GM23338 (cell line): ENCODE measurements at regions not wholly inside any gene's neighbourhood (a gene's known extent, or its start where the extent isn't known, plus 50 kb on each side); places are given as distances from the start of the nearest gene placed in this dataset.

Experiments used
- ATAC-seq: fragments of 200-7000 bp; cut with Tn5 transposase; 3 replicates; pipeline ENCODE4 v1.9.1; 2020
- DNase-seq: peaks from one replicate; pipeline ENCODE4 v3.0.0-alpha.2; 2015; ENCODE audit warnings: low spot score
- H2AFZ ChIP-seq: fragments of 200-600 bp; sonication (generic); 2 replicates; pipeline ENCODE4 v1.8.0; 2016; ENCODE audit warnings: antibody characterized with exemption, mild to moderate bottlenecking, moderate library complexity
- H3F3A ChIP-seq: fragments of 200-600 bp; sonication (generic); replicated peaks from 2 replicates; pipeline ENCODE4 v1.8.0; 2017; ENCODE audit warnings: antibody characterized with exemption, mixed run types, low read depth
- H3K27ac ChIP-seq: fragments of 200-600 bp; sonication (generic); 2 replicates; pipeline ENCODE4 v1.6.1; 2016; ENCODE audit warnings: low read depth
- H3K27me3 ChIP-seq: fragments of 200-600 bp; sonication (generic); 2 replicates; pipeline ENCODE4 v1.8.0; 2016; ENCODE audit warnings: mild to moderate bottlenecking, mixed run types, moderate library complexity; ENCODE audit not compliant: insufficient read depth
- H3K36me3 ChIP-seq: fragments of 200-600 bp; sonication (generic); 2 replicates; pipeline ENCODE4 v1.8.0; 2016; ENCODE audit warnings: mild to moderate bottlenecking; ENCODE audit not compliant: insufficient read depth
- H3K4me1 ChIP-seq: fragments of 200-600 bp; sonication (generic); 2 replicates; pipeline ENCODE4 v1.8.0; 2016; ENCODE audit warnings: mild to moderate bottlenecking, moderate library complexity; ENCODE audit not compliant: insufficient read depth
- H3K4me2 ChIP-seq: fragments of 200-600 bp; sonication (generic); 2 replicates; pipeline ENCODE4 v1.7.1; 2017; ENCODE audit warnings: mixed run types
- H3K4me3 ChIP-seq: fragments of 200-600 bp; sonication (generic); 2 replicates; pipeline ENCODE4 v1.6.1; 2016; ENCODE audit warnings: mixed run types
- H3K79me2 ChIP-seq: fragments of 200-600 bp; sonication (generic); replicated peaks from 2 replicates; pipeline ENCODE4 v1.8.0; 2017; ENCODE audit warnings: mild to moderate bottlenecking; ENCODE audit not compliant: insufficient read depth
- H3K9me2 ChIP-seq: fragments of 200-600 bp; sonication (generic); 2 replicates; pipeline ENCODE4 v1.8.0; 2017; ENCODE audit not compliant: insufficient read depth
- H4K20me1 ChIP-seq: fragments of 200-600 bp; sonication (generic); replicated peaks from 2 replicates; pipeline ENCODE4 v1.8.0; 2017; ENCODE audit warnings: mild to moderate bottlenecking; ENCODE audit not compliant: insufficient read depth
- H3K27ac Mint-ChIP-seq: 2 replicates; pipeline ENCODE4 v1.8.0; 2020; ENCODE audit warnings: inconsistent platforms, mild to moderate bottlenecking, moderate library complexity, mixed read lengths
- H3K27me3 Mint-ChIP-seq: 3 replicates; pipeline ENCODE4 v1.8.0; 2022; ENCODE audit warnings: low read depth, mild to moderate bottlenecking, moderate library complexity, mixed read lengths, inconsistent platforms; ENCODE audit not compliant: insufficient read depth, poor library complexity
- H3K36me3 Mint-ChIP-seq: 3 replicates; pipeline ENCODE4 v1.8.0; 2021; ENCODE audit warnings: low read depth, mild to moderate bottlenecking, inconsistent platforms, moderate library complexity, mixed read lengths
- H3K4me1 Mint-ChIP-seq: 3 replicates; pipeline ENCODE4 v1.8.0; 2020; ENCODE audit warnings: mild to moderate bottlenecking, inconsistent platforms, mixed read lengths
- H3K4me3 Mint-ChIP-seq: 3 replicates; pipeline ENCODE4 v1.8.0; 2021; ENCODE audit warnings: moderate library complexity, mild to moderate bottlenecking, inconsistent platforms, mixed read lengths
- H3K9me3 Mint-ChIP-seq: 3 replicates; pipeline ENCODE4 v1.8.0; 2020; ENCODE audit warnings: moderate library complexity, mild to moderate bottlenecking, inconsistent platforms, mixed read lengths
- EZH2 ChIP-seq: fragments of 200-600 bp; sonication (generic); IDR thresholded peaks from one replicate; pipeline ENCODE4 v1.8.0; 2017; ENCODE audit warnings: antibody characterized with exemption, mild to moderate bottlenecking, low read depth; ENCODE audit not compliant: unreplicated experiment
- POLR2AphosphoS5 ChIP-seq: IDR thresholded peaks from 2 replicates; pipeline ENCODE4 v1.6.1; 2016; ENCODE audit warnings: antibody characterized with exemption, low read depth
- ZNF331 ChIP-seq: fragments of 250-450 bp; sonication (Bioruptor Pico); IDR thresholded peaks from 2 replicates; pipeline ENCODE4 v1.5.0; 2020; ENCODE audit warnings: low read depth, mild to moderate bottlenecking, moderate library complexity
- TF ChIP-seq, protein P1 (sequence below): fragments of 250-450 bp; sonication (Bioruptor Pico); IDR thresholded peaks from 2 replicates; pipeline ENCODE4 v1.5.0; 2020; ENCODE audit warnings: mild to moderate bottlenecking, moderate library complexity
- TF ChIP-seq, protein P2 (sequence below), 2 experiments: fragments of 200-600 bp in 1 of 2; sonication (generic) in 1 of 2; conservative IDR thresholded peaks; 2 replicates each; pipeline versions ENCODE4 v1.5.1 to v1.6.1; 2016 to 2017; ENCODE audit warnings: antibody characterized with exemption in 2 of 2, low read depth in 2 of 2, mild to moderate bottlenecking in 2 of 2, moderate library complexity in 1 of 2
- TF ChIP-seq, protein P3 (sequence below): IDR thresholded peaks from 2 replicates; pipeline ENCODE4 v1.6.1; 2016; ENCODE audit warnings: antibody characterized with exemption

- TF ChIP-seq, protein P1, sequence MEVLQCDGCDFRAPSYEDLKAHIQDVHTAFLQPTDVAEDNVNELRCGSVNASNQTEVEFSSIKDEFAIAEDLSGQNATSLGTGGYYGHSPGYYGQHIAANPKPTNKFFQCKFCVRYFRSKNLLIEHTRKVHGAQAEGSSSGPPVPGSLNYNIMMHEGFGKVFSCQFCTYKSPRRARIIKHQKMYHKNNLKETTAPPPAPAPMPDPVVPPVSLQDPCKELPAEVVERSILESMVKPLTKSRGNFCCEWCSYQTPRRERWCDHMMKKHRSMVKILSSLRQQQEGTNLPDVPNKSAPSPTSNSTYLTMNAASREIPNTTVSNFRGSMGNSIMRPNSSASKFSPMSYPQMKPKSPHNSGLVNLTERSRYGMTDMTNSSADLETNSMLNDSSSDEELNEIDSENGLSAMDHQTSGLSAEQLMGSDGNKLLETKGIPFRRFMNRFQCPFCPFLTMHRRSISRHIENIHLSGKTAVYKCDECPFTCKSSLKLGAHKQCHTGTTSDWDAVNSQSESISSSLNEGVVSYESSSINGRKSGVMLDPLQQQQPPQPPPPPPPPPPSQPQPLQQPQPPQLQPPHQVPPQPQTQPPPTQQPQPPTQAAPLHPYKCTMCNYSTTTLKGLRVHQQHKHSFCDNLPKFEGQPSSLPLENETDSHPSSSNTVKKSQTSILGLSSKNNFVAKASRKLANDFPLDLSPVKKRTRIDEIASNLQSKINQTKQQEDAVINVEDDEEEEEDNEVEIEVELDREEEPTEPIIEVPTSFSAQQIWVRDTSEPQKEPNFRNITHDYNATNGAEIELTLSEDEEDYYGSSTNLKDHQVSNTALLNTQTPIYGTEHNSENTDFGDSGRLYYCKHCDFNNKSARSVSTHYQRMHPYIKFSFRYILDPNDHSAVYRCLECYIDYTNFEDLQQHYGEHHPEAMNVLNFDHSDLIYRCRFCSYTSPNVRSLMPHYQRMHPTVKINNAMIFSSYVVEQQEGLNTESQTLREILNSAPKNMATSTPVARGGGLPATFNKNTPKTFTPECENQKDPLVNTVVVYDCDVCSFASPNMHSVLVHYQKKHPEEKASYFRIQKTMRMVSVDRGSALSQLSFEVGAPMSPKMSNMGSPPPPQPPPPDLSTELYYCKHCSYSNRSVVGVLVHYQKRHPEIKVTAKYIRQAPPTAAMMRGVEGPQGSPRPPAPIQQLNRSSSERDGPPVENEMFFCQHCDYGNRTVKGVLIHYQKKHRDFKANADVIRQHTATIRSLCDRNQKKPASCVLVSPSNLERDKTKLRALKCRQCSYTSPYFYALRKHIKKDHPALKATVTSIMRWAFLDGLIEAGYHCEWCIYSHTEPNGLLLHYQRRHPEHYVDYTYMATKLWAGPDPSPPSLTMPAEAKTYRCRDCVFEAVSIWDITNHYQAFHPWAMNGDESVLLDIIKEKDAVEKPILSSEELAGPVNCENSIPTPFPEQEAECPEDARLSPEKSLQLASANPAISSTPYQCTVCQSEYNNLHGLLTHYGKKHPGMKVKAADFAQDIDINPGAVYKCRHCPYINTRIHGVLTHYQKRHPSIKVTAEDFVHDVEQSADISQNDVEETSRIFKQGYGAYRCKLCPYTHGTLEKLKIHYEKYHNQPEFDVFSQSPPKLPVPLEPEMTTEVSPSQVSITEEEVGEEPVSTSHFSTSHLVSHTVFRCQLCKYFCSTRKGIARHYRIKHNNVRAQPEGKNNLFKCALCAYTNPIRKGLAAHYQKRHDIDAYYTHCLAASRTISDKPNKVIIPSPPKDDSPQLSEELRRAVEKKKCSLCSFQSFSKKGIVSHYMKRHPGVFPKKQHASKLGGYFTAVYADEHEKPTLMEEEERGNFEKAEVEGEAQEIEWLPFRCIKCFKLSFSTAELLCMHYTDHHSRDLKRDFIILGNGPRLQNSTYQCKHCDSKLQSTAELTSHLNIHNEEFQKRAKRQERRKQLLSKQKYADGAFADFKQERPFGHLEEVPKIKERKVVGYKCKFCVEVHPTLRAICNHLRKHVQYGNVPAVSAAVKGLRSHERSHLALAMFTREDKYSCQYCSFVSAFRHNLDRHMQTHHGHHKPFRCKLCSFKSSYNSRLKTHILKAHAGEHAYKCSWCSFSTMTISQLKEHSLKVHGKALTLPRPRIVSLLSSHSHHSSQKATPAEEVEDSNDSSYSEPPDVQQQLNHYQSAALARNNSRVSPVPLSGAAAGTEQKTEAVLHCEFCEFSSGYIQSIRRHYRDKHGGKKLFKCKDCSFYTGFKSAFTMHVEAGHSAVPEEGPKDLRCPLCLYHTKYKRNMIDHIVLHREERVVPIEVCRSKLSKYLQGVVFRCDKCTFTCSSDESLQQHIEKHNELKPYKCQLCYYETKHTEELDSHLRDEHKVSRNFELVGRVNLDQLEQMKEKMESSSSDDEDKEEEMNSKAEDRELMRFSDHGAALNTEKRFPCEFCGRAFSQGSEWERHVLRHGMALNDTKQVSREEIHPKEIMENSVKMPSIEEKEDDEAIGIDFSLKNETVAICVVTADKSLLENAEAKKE (CRISPR knock-in tag): no peak
- no peak for TF ChIP-seq EZH2
These were observed 128.6 kb downstream of the UNC5CL start (continued) for GRCh38 chr6:40910260-40910893.

DNA sequence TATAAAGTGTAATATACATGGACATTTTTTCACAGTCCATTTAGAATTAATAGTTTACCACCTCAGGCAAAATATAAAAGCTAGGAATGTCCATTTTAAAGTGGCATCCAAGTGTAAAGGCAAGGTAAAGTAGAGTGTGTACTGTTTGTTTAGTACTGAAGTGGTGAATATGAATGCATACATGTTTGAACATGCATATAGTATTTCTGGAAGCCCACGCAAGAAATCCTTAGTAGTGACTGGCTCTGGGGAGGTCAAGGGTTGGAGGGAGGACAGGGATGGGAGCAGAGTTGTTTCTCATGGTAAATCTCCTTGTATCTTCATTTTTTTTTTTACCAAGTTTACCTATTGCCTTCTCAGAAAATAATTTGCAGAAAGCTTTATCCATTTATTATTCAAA lies 129.2 kb downstream of the UNC5CL start:
- Mint-ChIP-seq H3K36me3 (no peaks in the 10 kb centered on the region), H3K4me3 (no peak overlapping the region), H3K27me3 (peaks cover 1% of the 10 kb centered on the region), H3K27ac (no peak overlapping the region), H3K9me3 (no peaks in the 10 kb centered on the region), H3K4me1 (peaks cover 2% of the 10 kb centered on the region; the same call in 2 of the 3 replicates)
- H3K4me2 ChIP-seq: no peak overlapping the region
- H3K36me3 ChIP-seq: no peaks in the 10 kb centered on the region; the same call in 1 of the 2 replicates
- H4K20me1 ChIP-seq: no peaks in the 10 kb centered on the region
- no peak overlapping the region for H3K27ac ChIP-seq
- DNase-seq: no peak
- no peaks in the 10 kb centered on the region for H3K27me3 ChIP-seq
- no peaks in the 10 kb centered on the region for H3K79me2 ChIP-seq
- H3K4me1 ChIP-seq: no peaks in the 10 kb centered on the region
- no peaks in the 10 kb centered on the region for H3K9me2 ChIP-seq
- no peak overlapping the region for H2AFZ ChIP-seq
- H3K4me3 ChIP-seq: no peak overlapping the region
- H3F3A ChIP-seq: no peaks in the 10 kb centered on the region
- no peak for ATAC-seq
- TF ChIP-seq, protein P2, sequence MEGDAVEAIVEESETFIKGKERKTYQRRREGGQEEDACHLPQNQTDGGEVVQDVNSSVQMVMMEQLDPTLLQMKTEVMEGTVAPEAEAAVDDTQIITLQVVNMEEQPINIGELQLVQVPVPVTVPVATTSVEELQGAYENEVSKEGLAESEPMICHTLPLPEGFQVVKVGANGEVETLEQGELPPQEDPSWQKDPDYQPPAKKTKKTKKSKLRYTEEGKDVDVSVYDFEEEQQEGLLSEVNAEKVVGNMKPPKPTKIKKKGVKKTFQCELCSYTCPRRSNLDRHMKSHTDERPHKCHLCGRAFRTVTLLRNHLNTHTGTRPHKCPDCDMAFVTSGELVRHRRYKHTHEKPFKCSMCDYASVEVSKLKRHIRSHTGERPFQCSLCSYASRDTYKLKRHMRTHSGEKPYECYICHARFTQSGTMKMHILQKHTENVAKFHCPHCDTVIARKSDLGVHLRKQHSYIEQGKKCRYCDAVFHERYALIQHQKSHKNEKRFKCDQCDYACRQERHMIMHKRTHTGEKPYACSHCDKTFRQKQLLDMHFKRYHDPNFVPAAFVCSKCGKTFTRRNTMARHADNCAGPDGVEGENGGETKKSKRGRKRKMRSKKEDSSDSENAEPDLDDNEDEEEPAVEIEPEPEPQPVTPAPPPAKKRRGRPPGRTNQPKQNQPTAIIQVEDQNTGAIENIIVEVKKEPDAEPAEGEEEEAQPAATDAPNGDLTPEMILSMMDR (conservative IDR thresholded peaks at IDR 0.05; ENCODE audit: low read depth in 2 of 2): no peak
- TF ChIP-seq, protein P3, sequence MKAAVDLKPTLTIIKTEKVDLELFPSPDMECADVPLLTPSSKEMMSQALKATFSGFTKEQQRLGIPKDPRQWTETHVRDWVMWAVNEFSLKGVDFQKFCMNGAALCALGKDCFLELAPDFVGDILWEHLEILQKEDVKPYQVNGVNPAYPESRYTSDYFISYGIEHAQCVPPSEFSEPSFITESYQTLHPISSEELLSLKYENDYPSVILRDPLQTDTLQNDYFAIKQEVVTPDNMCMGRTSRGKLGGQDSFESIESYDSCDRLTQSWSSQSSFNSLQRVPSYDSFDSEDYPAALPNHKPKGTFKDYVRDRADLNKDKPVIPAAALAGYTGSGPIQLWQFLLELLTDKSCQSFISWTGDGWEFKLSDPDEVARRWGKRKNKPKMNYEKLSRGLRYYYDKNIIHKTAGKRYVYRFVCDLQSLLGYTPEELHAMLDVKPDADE: no peak
- TF ChIP-seq, protein P1 (CRISPR knock-in tag): no peak
- TF ChIP-seq POLR2AphosphoS5: no peak
- TF ChIP-seq ZNF331 (CRISPR knock-in tag): no peak
